NCI-H1694 (cell line): ENCODE measurements at regions not wholly inside any gene's neighbourhood (a gene's known extent, or its start where the extent isn't known, plus 50 kb on each side); places are given as distances from the start of the nearest gene placed in this dataset.
"Not testable (repeated sequence)": the region's sequence is repeated elsewhere in the genome, so short reads cannot be mapped to it uniquely, and the experiment has no call there.

ENCODE experiments used
- DNase-seq: peaks from one replicate; lab custom pipeline; 2025; lab: John Stamatoyannopoulos, UW

DNA sequence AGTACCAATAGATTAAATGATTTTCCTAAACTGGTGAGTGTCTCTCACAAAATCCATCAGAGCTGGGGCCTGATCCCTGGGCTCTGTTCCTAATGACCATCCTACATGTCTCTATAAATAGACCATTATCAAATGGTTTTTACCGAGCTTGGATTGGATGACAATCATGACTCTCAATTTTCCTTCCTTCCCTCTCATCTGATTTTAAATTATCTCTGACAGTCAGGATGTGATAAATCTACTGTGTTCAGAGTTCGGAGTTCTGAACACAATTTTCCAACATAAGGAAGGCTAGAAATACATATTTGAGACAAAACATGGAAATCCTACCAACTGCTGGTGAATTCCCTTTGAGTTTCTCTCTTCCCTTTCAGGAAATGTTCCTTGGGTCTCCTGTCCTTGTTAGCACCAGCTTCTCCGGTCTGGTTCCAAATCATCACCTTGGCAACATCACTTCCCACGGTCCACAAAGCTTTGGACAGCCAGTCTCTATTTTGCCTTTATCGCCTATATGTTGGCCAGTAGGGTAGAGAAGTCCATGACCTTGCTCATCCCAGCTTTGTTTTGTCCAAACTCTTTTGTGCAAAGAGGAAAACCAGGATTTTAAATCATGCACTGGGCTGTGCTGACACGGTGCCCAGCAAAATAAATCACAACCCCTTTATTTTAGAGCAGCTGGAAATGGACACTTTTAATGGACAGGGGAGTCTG is 139.6 kb upstream of the ITGA6 start:
- no peak for DNase-seq

GRCh38 chr2:172288603-172289002 is 138.8 kb upstream of the ITGA6 start:
- no peak for DNase-seq

DNA sequence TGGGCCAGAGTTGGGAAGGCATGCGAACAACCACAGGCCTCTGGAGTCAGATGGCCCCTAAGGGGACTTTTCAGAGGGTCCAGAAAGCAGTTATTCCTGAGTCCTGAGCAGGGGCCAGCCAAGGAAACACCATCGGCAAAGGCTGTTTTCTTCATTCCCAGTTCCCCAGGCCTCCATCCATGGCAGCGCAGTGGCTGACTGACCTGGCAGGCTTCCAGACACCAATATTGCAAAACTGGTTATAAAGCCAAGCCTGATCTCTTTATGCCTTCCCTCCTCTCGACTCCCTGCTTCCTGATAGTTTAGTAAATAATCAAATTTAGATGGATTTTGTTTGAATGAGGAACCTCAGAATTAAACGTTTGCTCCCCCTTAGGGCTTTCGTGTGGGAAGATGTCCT is 133.4 kb upstream of the ITGA6 start:
- DNase-seq = no peak

GRCh38 chr2:172294983-172295382 is 132.4 kb upstream of the ITGA6 start:
- no peak for DNase-seq

GRCh38 chr2:172295677-172296076 is 131.7 kb upstream of the ITGA6 start:
- no peak for DNase-seq

GRCh38 chr2:172296267-172297046 is 130.9 kb upstream of the ITGA6 start:
- no peak for DNase-seq

GRCh38 chr2:172297531-172297930 is 129.9 kb upstream of the ITGA6 start:
- no peak for DNase-seq

DNA sequence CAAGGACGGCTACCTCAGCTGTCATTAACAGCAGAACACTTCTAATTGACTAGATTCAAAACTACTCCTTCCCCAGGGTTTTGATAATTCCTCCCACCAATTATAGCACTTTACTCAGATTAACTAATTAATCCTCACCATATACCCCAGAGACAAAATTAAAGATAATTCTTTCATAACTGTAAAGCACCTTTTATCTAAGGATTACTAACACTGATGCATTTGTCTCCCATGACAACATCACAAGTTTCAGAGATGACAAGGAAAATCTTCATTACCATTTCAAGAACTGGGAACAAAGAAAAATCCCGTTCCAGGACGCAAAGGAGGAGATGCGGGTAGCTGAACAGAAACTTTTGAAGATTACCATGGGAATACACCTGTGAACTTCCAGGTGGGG is 129.4 kb upstream of the ITGA6 start:
- no peak for DNase-seq

- no peak for DNase-seq
Measured at GRCh38 chr2:172299741-172300140, 127.6 kb upstream of the ITGA6 start.

- no peak for DNase-seq
Measured at GRCh38 chr2:172300851-172301250, 126.5 kb upstream of the ITGA6 start.

GRCh38 chr2:172305066-172305465 is 122.3 kb upstream of the ITGA6 start:
- no peak for DNase-seq

- no peak for DNase-seq
Measured at GRCh38 chr2:172307800-172308199, 119.6 kb upstream of the ITGA6 start.

- DNase-seq = no peak
Measured at GRCh38 chr2:172308253-172308935, 119.0 kb upstream of the ITGA6 start.

DNA sequence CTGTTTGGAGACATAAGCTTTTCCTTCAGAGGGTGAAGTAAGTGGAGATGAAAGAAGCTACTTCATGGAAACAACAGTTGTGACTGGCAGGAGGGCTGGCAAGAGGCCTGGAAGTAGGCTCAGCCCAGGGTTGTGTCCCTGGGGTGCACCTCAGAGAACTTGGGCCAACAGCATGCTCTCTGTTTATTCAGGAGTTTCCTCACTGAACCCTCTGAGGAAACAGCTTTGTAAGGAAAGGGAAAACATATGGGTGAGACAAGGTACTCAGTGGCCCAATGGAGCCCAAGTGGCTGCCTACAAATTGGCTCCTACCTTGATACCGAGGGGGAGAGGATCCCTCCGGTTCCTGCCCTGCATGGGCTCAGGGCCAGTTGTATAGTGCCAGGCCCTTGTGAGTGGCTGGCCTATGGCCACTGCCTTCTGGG is 115.5 kb upstream of the ITGA6 start:
- no peak for DNase-seq

- DNase-seq = no peak
Measured at GRCh38 chr2:172313715-172314341, 113.6 kb upstream of the ITGA6 start.

GRCh38 chr2:172315070-172315469 is 112.3 kb upstream of the ITGA6 start:
- not testable (repeated sequence) for DNase-seq

- no peak for DNase-seq
Measured at GRCh38 chr2:172322049-172322448, 105.3 kb upstream of the ITGA6 start.

GRCh38 chr2:172323256-172323655 is 104.1 kb upstream of the ITGA6 start:
- no peak for DNase-seq

DNA sequence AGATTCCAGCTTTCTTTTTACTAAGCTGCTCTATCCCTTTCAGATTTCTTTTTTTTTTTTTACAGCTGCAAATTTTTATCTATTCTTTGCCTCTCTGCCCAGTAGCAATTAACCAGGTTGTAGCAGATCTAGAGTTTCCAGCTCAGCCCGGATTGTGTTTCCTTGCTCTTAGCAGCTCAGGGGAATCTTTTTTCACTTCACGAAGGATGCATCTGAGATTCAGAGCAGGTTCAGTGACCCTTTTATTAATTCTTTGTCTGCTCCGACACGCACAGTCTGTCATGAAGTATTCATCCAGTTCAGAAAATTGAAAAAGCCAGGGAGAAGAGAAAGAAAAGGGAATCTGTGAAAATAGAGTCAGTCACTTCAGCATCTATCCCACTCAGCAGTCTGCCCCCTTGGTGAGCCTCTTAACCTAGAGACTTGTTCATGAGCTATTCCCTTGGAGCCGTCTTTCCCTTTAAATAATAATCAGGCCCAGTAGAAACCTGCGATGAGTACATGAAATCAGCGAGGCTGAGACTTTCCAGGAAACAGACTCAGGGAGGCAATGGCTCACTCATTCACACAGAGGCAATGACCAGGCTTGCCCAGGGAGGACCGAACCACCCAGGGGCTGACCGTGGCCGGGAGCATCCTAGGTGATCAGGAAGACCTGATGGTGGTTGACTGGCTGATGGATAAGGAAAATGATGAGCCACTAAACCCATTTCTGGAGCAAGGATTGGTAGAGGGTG is 103.4 kb upstream of the ITGA6 start:
- DNase-seq = no peak

DNA sequence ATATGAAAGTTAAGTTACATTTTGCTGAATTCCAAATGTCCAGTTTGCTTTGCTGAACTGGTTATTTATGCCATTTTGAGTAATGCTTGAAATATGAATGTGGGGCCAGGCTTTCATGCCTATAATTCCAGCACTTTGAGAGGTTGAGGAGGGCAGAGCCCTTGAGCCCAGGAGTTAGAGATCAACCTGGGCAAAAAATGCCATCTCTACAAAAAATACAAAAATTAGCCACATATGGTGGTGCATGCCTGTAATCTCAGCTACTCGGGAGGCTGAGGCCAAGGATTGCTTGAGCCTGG is 101.2 kb upstream of the ITGA6 start:
- no peak for DNase-seq

DNA sequence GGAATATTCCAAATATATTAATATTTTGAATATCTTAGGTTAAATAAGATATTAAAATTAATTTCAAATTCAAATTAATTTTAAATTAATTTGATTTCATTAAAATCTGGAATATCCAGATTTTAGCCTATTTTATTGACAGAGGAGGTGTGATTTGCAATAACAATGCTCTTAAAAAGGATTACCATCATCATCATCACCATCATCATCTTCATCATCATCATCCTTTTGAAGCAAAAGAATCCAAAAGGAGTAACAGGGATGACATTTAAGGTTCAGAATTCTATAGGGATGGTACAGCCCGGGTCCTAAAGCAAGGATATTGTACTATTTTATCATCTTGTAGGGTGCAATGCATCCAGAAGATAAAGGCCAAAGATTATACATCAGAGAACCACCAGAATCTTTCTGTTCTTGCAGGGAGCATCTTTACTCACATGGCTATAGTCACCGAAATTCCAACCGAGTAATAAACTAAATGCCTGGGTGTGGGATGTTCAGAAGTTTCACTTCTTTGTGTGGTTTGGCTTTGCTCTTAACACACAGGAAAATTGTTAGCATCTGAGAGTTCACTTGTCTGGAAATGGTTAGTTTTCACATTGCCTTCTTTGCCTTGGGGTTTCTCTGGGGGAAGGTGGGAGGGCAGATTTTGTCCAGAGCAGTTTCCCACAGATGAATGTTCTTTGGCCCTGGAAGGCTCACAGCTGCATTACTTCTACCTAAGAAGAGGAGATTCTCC is 99.1 kb upstream of the ITGA6 start:
- DNase-seq = no peak
